ENCODE measurements at regions not wholly inside any gene's neighbourhood (a gene's known extent, or its start where the extent isn't known, plus 50 kb on each side); places are given as distances from the start of the nearest gene placed in this dataset.

- Histone ChIP-seq H3F3A (ENCODE audit: insufficient read depth, low read depth) (no peaks in the 10 kb centered on the region), H3K27ac (no peak overlapping the region), H3K36me3 (ENCODE audit: low read depth) (no peaks in the 10 kb centered on the region), H3K27me3 (ENCODE audit: insufficient read depth, low read depth) (no peaks in the 10 kb centered on the region), H3K4me1 (replicated peaks; ENCODE audit: insufficient read depth) (no peaks in the 10 kb centered on the region), H3K4me3 (no peak overlapping the region), H2AFZ (no peak overlapping the region), H3K9me3 (ENCODE audit: insufficient read depth, low read depth) (no peaks in the 10 kb centered on the region), H4K20me1 (ENCODE audit: insufficient read depth) (no peaks in the 10 kb centered on the region), H3K79me2 (ENCODE audit: low read depth) (no peaks in the 10 kb centered on the region), H3K4me2 (no peak overlapping the region), H3K9me2 (ENCODE audit: insufficient read depth) (no peaks in the 10 kb centered on the region)
- DNase-seq, result no peak
- intact Hi-C loops (cut with micrococcal nuclease; ENCODE audit: unreplicated experiment), result no loop called here
- ChIA-PET POLR2A (ENCODE audit: unreplicated experiment) (no interaction called here), CTCF (no interaction called here)
- TF ChIP-seq CTCF (conservative IDR thresholded peaks at IDR 0.05) (no peak), EZH2 (IDR thresholded peaks at IDR 0.05; ENCODE audit: low read depth) (no peak)
- BruUV-seq (replicated peaks), result no TSS peak
Observed at GRCh38 chr5:60517850-60518249, 182.1 kb downstream of the DEPDC1B start.

- H3K27ac ChIP-seq, result no peak overlapping the region
- no peak overlapping the region for H3K4me2 ChIP-seq
- no peak overlapping the region for H3K4me3 ChIP-seq
- no peaks in the 10 kb centered on the region for H3K4me1 ChIP-seq (replicated peaks; ENCODE audit: insufficient read depth)
- no peaks in the 10 kb centered on the region for H3F3A ChIP-seq (ENCODE audit: insufficient read depth, low read depth)
- intact Hi-C loops (cut with micrococcal nuclease; ENCODE audit: unreplicated experiment), result no loop called here
- TF ChIP-seq EZH2 (IDR thresholded peaks at IDR 0.05; ENCODE audit: low read depth) (no peak), CTCF (conservative IDR thresholded peaks at IDR 0.05) (no peak)
- POLR2A ChIA-PET (ENCODE audit: unreplicated experiment), result no interaction called here
- H3K79me2 ChIP-seq (ENCODE audit: low read depth), result no peaks in the 10 kb centered on the region
- no peaks in the 10 kb centered on the region for H3K9me2 ChIP-seq (ENCODE audit: insufficient read depth)
- CTCF ChIA-PET, result no interaction called here
- no TSS peak for BruUV-seq (replicated peaks)
- no peaks in the 10 kb centered on the region for H3K27me3 ChIP-seq (ENCODE audit: insufficient read depth, low read depth)
- DNase-seq, result no peak
- no peaks in the 10 kb centered on the region for H4K20me1 ChIP-seq (ENCODE audit: insufficient read depth)
- no peaks in the 10 kb centered on the region for H3K36me3 ChIP-seq (ENCODE audit: low read depth)
- no peaks in the 10 kb centered on the region for H3K9me3 ChIP-seq (ENCODE audit: insufficient read depth, low read depth)
- no peak overlapping the region for H2AFZ ChIP-seq
Observed at GRCh38 chr5:60517094-60517694, 182.8 kb downstream of the DEPDC1B start.

- intact Hi-C loops (cut with micrococcal nuclease; ENCODE audit: unreplicated experiment), result no loop called here
- TF ChIP-seq CTCF (conservative IDR thresholded peaks at IDR 0.05) (no peak), EZH2 (IDR thresholded peaks at IDR 0.05; ENCODE audit: low read depth) (no peak)
- Histone ChIP-seq H2AFZ (no peak overlapping the region), H3K9me2 (ENCODE audit: insufficient read depth) (no peaks in the 10 kb centered on the region), H4K20me1 (ENCODE audit: insufficient read depth) (no peaks in the 10 kb centered on the region), H3K4me2 (no peak overlapping the region), H3K4me1 (replicated peaks; ENCODE audit: insufficient read depth) (no peaks in the 10 kb centered on the region), H3F3A (ENCODE audit: insufficient read depth, low read depth) (no peaks in the 10 kb centered on the region), H3K36me3 (ENCODE audit: low read depth) (no peaks in the 10 kb centered on the region), H3K9me3 (ENCODE audit: insufficient read depth, low read depth) (no peaks in the 10 kb centered on the region), H3K4me3 (no peak overlapping the region), H3K27ac (no peak overlapping the region), H3K79me2 (ENCODE audit: low read depth) (no peaks in the 10 kb centered on the region), H3K27me3 (ENCODE audit: insufficient read depth, low read depth) (no peaks in the 10 kb centered on the region)
- DNase-seq, result no peak
- ChIA-PET CTCF (no interaction called here), POLR2A (ENCODE audit: unreplicated experiment) (no interaction called here)
- no TSS peak for BruUV-seq (replicated peaks)
Observed at GRCh38 chr5:60516688-60517087, 183.3 kb downstream of the DEPDC1B start.
